HepG2 (cell line): ENCODE measurements at regions not wholly inside any gene's neighbourhood (a gene's known extent, or its start where the extent isn't known, plus 50 kb on each side); places are given as distances from the start of the nearest gene placed in this dataset.

Experiments used
- ATAC-seq: fragments of 200-7000 bp; cut with Tn5 transposase; 3 replicates; pipeline ENCODE4 v1.9.1; 2020; ENCODE audit warnings: mild to moderate bottlenecking, moderate library complexity
- BruUV-seq: library from RNA; stranded (reverse); fragments of 400-500 nt; replicated peaks from 2 replicates; lab custom pipeline; 2021; lab: Mats Ljungman, UMichigan
- CTCF ChIA-PET: fragments of 300-600 bp; formaldehyde crosslinking; extraction: SDS; loops from one replicate; lab custom pipeline; 2021; ENCODE audit warnings: low total read pairs, inconsistent platforms, low intra/inter-chr PET ratio; lab: Yijun Ruan, JAX
- POLR2A ChIA-PET: fragments of 350-600 bp; sonication (Branson Sonifier 250); formaldehyde crosslinking; loops from one replicate; lab custom pipeline; 2020; ENCODE audit warnings: antibody characterized with exemption, inconsistent platforms; lab: Yijun Ruan, JAX
- DNase-seq: peaks from one replicate; pipeline ENCODE4 v3.0.0-alpha.2; 2015; ENCODE audit warnings: low spot score
- FAIRE-seq: peaks from 3 replicates; lab custom pipeline; 2011; peaks lifted over from hg19 to GRCh38; lab: Jason Lieb, UNC
- H2AFZ ChIP-seq: one replicate; pipeline ENCODE4 v1.6.1; 2011; ENCODE audit warnings: low read length, inconsistent platforms
- H3K27ac ChIP-seq: fragments of 300-600 bp; 3 replicates; pipeline ENCODE4 v1.8.0; 2011; ENCODE audit warnings: mixed run types, mild to moderate bottlenecking, mixed read lengths, low read length, inconsistent platforms; ENCODE audit not compliant: insufficient read depth; ENCODE audit errors: extremely low read length
- H3K27me3 ChIP-seq, 2 experiments: fragments of 200-600 bp in 1 of 2; 2 replicates in 1 of 2; 3 replicates in 1 of 2; pipeline versions ENCODE4 v1.6.0 to v1.8.0; 2011; ENCODE audit warnings: low read length in 2 of 2, mild to moderate bottlenecking in 2 of 2, moderate library complexity in 2 of 2, inconsistent platforms in 1 of 2; ENCODE audit not compliant: insufficient read depth in 2 of 2, control insufficient read depth in 1 of 2
- H3K36me3 ChIP-seq, 2 experiments: fragments of 200-600 bp in 1 of 2; replicated peaks in 1 of 2; 2 replicates in 1 of 2; 3 replicates in 1 of 2; pipeline versions ENCODE4 v1.5.1 to v1.8.0; 2011; ENCODE audit warnings: low read length in 2 of 2, inconsistent platforms in 1 of 2; ENCODE audit not compliant: insufficient read depth in 2 of 2, control insufficient read depth in 1 of 2
- H3K4me1 ChIP-seq: 2 replicates; pipeline ENCODE4 v1.5.1; 2012; ENCODE audit warnings: low read length, inconsistent platforms; ENCODE audit not compliant: insufficient read depth
- H3K4me2 ChIP-seq: 2 replicates; pipeline ENCODE4 v1.6.0; 2011; ENCODE audit warnings: low read depth, low read length, inconsistent platforms
- H3K4me3 ChIP-seq, 3 experiments: fragments of 200-600 bp in 1 of 3; sonication (generic), shearing (Covaris generic) in 1 of 3; replicated peaks in 1 of 3; 2 replicates each; pipeline ENCODE4 v1.5.1; 2011 to 2016; ENCODE audit warnings: low read length in 3 of 3, inconsistent platforms in 2 of 3, low read depth in 2 of 3, mild to moderate bottlenecking in 2 of 3, control low read depth in 1 of 3, mixed read lengths in 1 of 3; ENCODE audit not compliant: insufficient read depth in 1 of 3
- H3K79me2 ChIP-seq: one replicate; pipeline ENCODE4 v1.6.1; 2011; ENCODE audit warnings: low read length, inconsistent platforms; ENCODE audit not compliant: insufficient read depth
- H3K9ac ChIP-seq: 2 replicates; pipeline ENCODE4 v1.6.0; 2011; ENCODE audit warnings: mild to moderate bottlenecking, low read depth, low read length, inconsistent platforms; ENCODE audit not compliant: insufficient read depth
- H3K9me3 ChIP-seq: 2 replicates; pipeline ENCODE4 v1.5.1; 2012; ENCODE audit warnings: mild to moderate bottlenecking, low read length
- H4K20me1 ChIP-seq: 2 replicates; pipeline ENCODE4 v1.6.0; 2011; ENCODE audit warnings: inconsistent platforms, mild to moderate bottlenecking, low read length, moderate library complexity; ENCODE audit not compliant: insufficient read depth
- ATF3 ChIP-seq: sonication (generic); formaldehyde crosslinking; IDR thresholded peaks from 2 replicates; pipeline ENCODE4 v1.4.0; 2020; ENCODE audit warnings: missing genetic modification reagents
- ATF7 ChIP-seq, 2 experiments: fragments of 450-650 bp in 1 of 2; sonication (generic) in 1 of 2; formaldehyde crosslinking in 1 of 2; IDR thresholded peaks; 2 replicates each; pipeline versions ENCODE4 v1.4.0 to v1.6.1; 2016 to 2020; ENCODE audit warnings: antibody characterized with exemption in 1 of 2, mild to moderate bottlenecking in 1 of 2, missing genetic modification reagents in 1 of 2
- CAMTA2 ChIP-seq: sonication (generic); formaldehyde crosslinking; IDR thresholded peaks from 2 replicates; pipeline ENCODE4 v1.4.0; 2020; ENCODE audit warnings: mild to moderate bottlenecking, missing genetic modification reagents, borderline replicate concordance
- HMGA1 ChIP-seq: sonication (generic); formaldehyde crosslinking; conservative IDR thresholded peaks from 2 replicates; pipeline ENCODE4 v1.4.0; 2020; ENCODE audit warnings: missing genetic modification reagents
- HNF1A ChIP-seq, 2 experiments: sonication (generic) in 1 of 2; formaldehyde crosslinking in 1 of 2; IDR thresholded peaks; 2 replicates each; pipeline versions ENCODE4 v1.4.0 to v1.6.1; 2016 to 2020; ENCODE audit warnings: borderline replicate concordance in 1 of 2, low read depth in 1 of 2, mild to moderate bottlenecking in 1 of 2, missing genetic modification reagents in 1 of 2
- KLF13 ChIP-seq: sonication (generic); formaldehyde crosslinking; IDR thresholded peaks from 2 replicates; pipeline ENCODE4 v1.4.0; 2020; ENCODE audit warnings: mild to moderate bottlenecking, missing genetic modification reagents
- LBX2 ChIP-seq: sonication (generic); formaldehyde crosslinking; IDR thresholded peaks from 2 replicates; pipeline ENCODE4 v1.5.0; 2020; ENCODE audit warnings: missing genetic modification reagents, mild to moderate bottlenecking, borderline replicate concordance
- NFYB ChIP-seq: sonication (generic); formaldehyde crosslinking; IDR thresholded peaks from 2 replicates; pipeline ENCODE4 v1.4.0; 2020; ENCODE audit warnings: missing genetic modification reagents
- NKX3-1 ChIP-seq: sonication (generic); formaldehyde crosslinking; IDR thresholded peaks from 2 replicates; pipeline ENCODE4 v1.5.0; 2020; ENCODE audit warnings: missing genetic modification reagents
- PRDM10 ChIP-seq: sonication (generic); formaldehyde crosslinking; IDR thresholded peaks from 2 replicates; pipeline ENCODE4 v1.4.0; 2020; ENCODE audit warnings: low read depth, missing genetic modification reagents
- U2AF1 ChIP-seq: fragments of 200-400 bp; formaldehyde crosslinking; optimal IDR thresholded peaks from 2 replicates; pipeline ENCODE3; 2017; ENCODE audit warnings: mild to moderate bottlenecking, low read depth, low read length
- ZFP36 ChIP-seq: fragments of 150-350 bp; IDR thresholded peaks from 2 replicates; pipeline ENCODE4 v1.6.1; 2018; ENCODE audit warnings: borderline replicate concordance, low read length, low read depth; ENCODE audit not compliant: partially characterized antibody
- ZFX ChIP-seq: sonication (generic); formaldehyde crosslinking; IDR thresholded peaks from 2 replicates; pipeline ENCODE4 v1.4.0; 2020; ENCODE audit warnings: mild to moderate bottlenecking, low read depth, missing genetic modification reagents, moderate library complexity
- ZKSCAN5 ChIP-seq: sonication (generic); formaldehyde crosslinking; IDR thresholded peaks from 2 replicates; pipeline ENCODE4 v1.5.1; 2020; ENCODE audit warnings: mild to moderate bottlenecking, missing genetic modification reagents
- ZNF296 ChIP-seq: sonication (generic); formaldehyde crosslinking; conservative IDR thresholded peaks from 2 replicates; pipeline ENCODE4 v1.5.0; 2020; ENCODE audit warnings: mild to moderate bottlenecking, missing genetic modification reagents
- ZNF350 ChIP-seq: sonication (generic); formaldehyde crosslinking; IDR thresholded peaks from 2 replicates; pipeline ENCODE4 v1.4.0; 2020; ENCODE audit warnings: mild to moderate bottlenecking, low read depth, missing genetic modification reagents, borderline replicate concordance
- ZNF878 ChIP-seq: sonication (generic); formaldehyde crosslinking; IDR thresholded peaks from 2 replicates; pipeline ENCODE4 v1.8.1; 2023; ENCODE audit warnings: mild to moderate bottlenecking, missing genetic modification reagents, moderate library complexity
- WGBS: methylation state at CpG from one replicate; pipeline ENCODE4 v1.1.6; 2017; ENCODE audit warnings: low lambda C conversion rate; 5-methylcytosine and 5-hydroxymethylcytosine counted together
- in situ Hi-C: cut with HindIII; loops from 2 replicates; pipeline ENCODE4 v1.10.0; 2017; ENCODE audit warnings: low pct_unique_long_range_greater_than_20kb; ENCODE audit not compliant: extremely low pct_ligation_motif_present
- intact Hi-C: fragments of 100-400 bp; cut with micrococcal nuclease; formaldehyde crosslinking; loops from one replicate; pipeline ENCODE4 v1.10.0; 2022; ENCODE audit not compliant: unreplicated experiment

- in situ Hi-C loops: no loop called here
- ATAC-seq (no peak), DNase-seq (no peak), FAIRE-seq (no peak)
- Histone ChIP-seq H3K9me3 (peaks cover 42% of the 10 kb centered on the region), H3K9ac (no peak overlapping the region), H3K36me3 (no peaks in the 10 kb centered on the region), H3K4me2 (no peak overlapping the region), H3K4me1 (no peaks in the 10 kb centered on the region), H3K4me3 (no peak overlapping the region), H3K27ac (no peak overlapping the region), H3K27me3 (no peaks in the 10 kb centered on the region), H2AFZ (no peak overlapping the region), H4K20me1 (no peaks in the 10 kb centered on the region), H3K79me2 (no peaks in the 10 kb centered on the region)
- no TSS peak for BruUV-seq
- WGBS: 0% methylated on average over 2 of the region's 2 CpGs
- intact Hi-C loops: no loop called here
- ChIA-PET POLR2A (no interaction called here), CTCF (no interaction called here)
- TF ChIP-seq PRDM10: no peak
- no peak for TF ChIP-seq HNF1A (IDR thresholded peaks at IDR 0.05; ENCODE audit: low read depth)
- no peak for TF ChIP-seq HNF1A (CRISPR knock-in tag; IDR thresholded peaks at IDR 0.05; ENCODE audit: borderline replicate concordance)
- no peak for TF ChIP-seq NKX3-1 (CRISPR knock-in tag)
- no peak for TF ChIP-seq ZKSCAN5
- no peak for TF ChIP-seq ZFX (CRISPR knock-in tag)
- TF ChIP-seq ZNF878 (CRISPR knock-in tag): no peak
- no peak for TF ChIP-seq U2AF1
- TF ChIP-seq NFYB (CRISPR knock-in tag): no peak
- no peak for TF ChIP-seq ATF3 (CRISPR knock-in tag)
- TF ChIP-seq HMGA1: no peak
- TF ChIP-seq CAMTA2 (CRISPR knock-in tag): no peak
- no peak for TF ChIP-seq ZFP36
- TF ChIP-seq ZNF350: no peak
- no peak for TF ChIP-seq ZNF296 (CRISPR knock-in tag)
- no peak for TF ChIP-seq LBX2 (CRISPR knock-in tag)
- TF ChIP-seq KLF13 (CRISPR knock-in tag): no peak
- TF ChIP-seq ATF7 (IDR thresholded peaks at IDR 0.05): no peak
- no peak for TF ChIP-seq ATF7 (CRISPR knock-in tag; IDR thresholded peaks at IDR 0.05)
Observed at GRCh38 chr3:118126751-118127150, 907.9 kb downstream of the IGSF11 start.
